Upper lobe of left lung (tissue), 6 donors: ENCODE measurements at regions not wholly inside any gene's neighbourhood (a gene's known extent, or its start where the extent isn't known, plus 50 kb on each side); places are given as distances from the start of the nearest gene placed in this dataset.

Experiments
- ATAC-seq, 2 donors: fragments of 200-7000 bp; cut with Tn5 transposase; one replicate each; pipeline ENCODE4 v1.9.1; 2022; ENCODE audit warnings: mild to moderate bottlenecking in 2 of 2, moderate library complexity in 2 of 2; ENCODE audit not compliant: low FRiP score in 2 of 2
- DNase-seq, 2 donors: peaks; one replicate each; pipeline ENCODE4 v3.0.0-alpha.2; 2019 to 2020
- H3K27ac ChIP-seq, 4 donors: fragments of 200-600 bp; sonication (generic); one replicate each; pipeline ENCODE4 v1.5.1; 2016 to 2019
- H3K27me3 ChIP-seq, 4 donors: fragments of 200-600 bp; sonication (generic); one replicate each; pipeline ENCODE4 v1.5.1; 2017 to 2019
- H3K36me3 ChIP-seq, 4 donors: fragments of 200-600 bp; sonication (generic); one replicate each; pipeline ENCODE4 v1.5.1; 2016 to 2019
- H3K4me1 ChIP-seq, 4 donors: fragments of 200-600 bp; sonication (generic); one replicate each; pipeline ENCODE4 v1.5.1; 2018 to 2019
- H3K4me3 ChIP-seq, 4 donors: fragments of 200-600 bp; sonication (generic); one replicate each; pipeline ENCODE4 v1.5.1; 2017 to 2019; ENCODE audit warnings: mild to moderate bottlenecking in 2 of 4, moderate library complexity in 1 of 4
- H3K9me3 ChIP-seq, 4 donors: fragments of 200-600 bp; sonication (generic); one replicate each; pipeline ENCODE4 v1.5.1; 2018 to 2019
- CTCF ChIP-seq, 6 experiments: fragments of 450-650 bp in 4 of 6; fragments of 200-600 bp in 2 of 6; sonication (generic) in 2 of 6; IDR thresholded peaks; one replicate each; pipeline ENCODE4 v1.5.1; 2016 to 2019; ENCODE audit warnings: antibody characterized with exemption in 6 of 6
- EP300 ChIP-seq, 4 donors: sonication (generic); formaldehyde crosslinking; IDR thresholded peaks; one replicate each; pipeline ENCODE4 v1.5.1; 2017; ENCODE audit warnings: antibody characterized with exemption in 4 of 4, control low read depth in 2 of 4
- POLR2A ChIP-seq, 4 donors: fragments of 450-650 bp; IDR thresholded peaks; one replicate each; pipeline ENCODE4 v1.5.1; 2016 to 2017; ENCODE audit warnings: antibody characterized with exemption in 4 of 4, mild to moderate bottlenecking in 2 of 4
- POLR2AphosphoS5 ChIP-seq, 2 donors: sonication (generic); formaldehyde crosslinking; IDR thresholded peaks; one replicate each; pipeline ENCODE4 v1.5.1; 2017; ENCODE audit warnings: antibody characterized with exemption in 2 of 2
- WGBS, 2 donors: methylation state at CpG; one replicate each; pipeline ENCODE4 v1.1.5; 2017 to 2018; 5-methylcytosine and 5-hydroxymethylcytosine counted together
- donor health status: DM: no; HTN: no; CAD: no; lungs with moderate emphysema.
- donor health status: DM: no; HTN: yes; CAD: no; lungs with severe emphysema.

- WGBS, 2 donors, result 59 to 78% methylated on average over 3 of the region's 3 CpGs
- no peaks in the 10 kb centered on the region for H3K36me3 ChIP-seq
- no peak overlapping the region for H3K4me3 ChIP-seq
- TF ChIP-seq CTCF (IDR thresholded peaks at IDR 0.05) (no peak), POLR2A (IDR thresholded peaks at IDR 0.05) (no peak), POLR2AphosphoS5 (IDR thresholded peaks at IDR 0.05) (no peak), EP300 (IDR thresholded peaks at IDR 0.05) (no peak)
- H3K27me3 ChIP-seq, result no peaks in the 10 kb centered on the region
- no peaks in the 10 kb centered on the region for H3K4me1 ChIP-seq
- no peaks in the 10 kb centered on the region for H3K9me3 ChIP-seq
- DNase-seq, result no peak
- H3K27ac ChIP-seq, result no peak overlapping the region
- no peak for ATAC-seq
Observed at GRCh38 chr12:93042283-93042682, 113.2 kb upstream of the EEA1 start.

GRCh38 chr12:93042684-93043083 is 113.6 kb upstream of the EEA1 start:
- ATAC-seq (no peak), DNase-seq (no peak)
- H3K27me3 ChIP-seq, result no peaks in the 10 kb centered on the region
- H3K4me1 ChIP-seq, result no peaks in the 10 kb centered on the region
- TF ChIP-seq POLR2A (IDR thresholded peaks at IDR 0.05) (no peak), EP300 (IDR thresholded peaks at IDR 0.05) (no peak)
- no peaks in the 10 kb centered on the region for H3K9me3 ChIP-seq
- H3K27ac ChIP-seq, result no peak overlapping the region
- no peaks in the 10 kb centered on the region for H3K36me3 ChIP-seq
- WGBS, 2 donors, result 88 to 89% methylated on average over 6 of the region's 6 CpGs
- H3K4me3 ChIP-seq, result no peak overlapping the region

- H3K36me3 ChIP-seq, result no peaks in the 10 kb centered on the region
- H3K9me3 ChIP-seq, result no peaks in the 10 kb centered on the region
- no peak for DNase-seq
- TF ChIP-seq POLR2A (IDR thresholded peaks at IDR 0.05) (no peak), EP300 (IDR thresholded peaks at IDR 0.05) (no peak), CTCF (IDR thresholded peaks at IDR 0.05) (no peak), POLR2AphosphoS5 (IDR thresholded peaks at IDR 0.05) (no peak)
- no peaks in the 10 kb centered on the region for H3K4me1 ChIP-seq
- whole genome bisulfite sequencing, 2 donors, result 93 to 95% methylated on average over 3 of the region's 3 CpGs
- no peaks in the 10 kb centered on the region for H3K27me3 ChIP-seq
- no peak for ATAC-seq
- no peak overlapping the region for H3K4me3 ChIP-seq
- no peak overlapping the region for H3K27ac ChIP-seq
Observed at GRCh38 chr12:93043192-93043876, 114.2 kb upstream of the EEA1 start.

- H3K4me1 ChIP-seq, result no peaks in the 10 kb centered on the region
- no peak overlapping the region for H3K4me3 ChIP-seq
- no peaks in the 10 kb centered on the region for H3K27me3 ChIP-seq
- H3K36me3 ChIP-seq, result no peaks in the 10 kb centered on the region
- no peak for DNase-seq
- TF ChIP-seq EP300 (IDR thresholded peaks at IDR 0.05) (no peak), POLR2A (IDR thresholded peaks at IDR 0.05) (no peak), POLR2AphosphoS5 (IDR thresholded peaks at IDR 0.05) (no peak), CTCF (IDR thresholded peaks at IDR 0.05) (no peak)
- 89 to 92% methylated on average over 3 of the region's 3 CpGs for WGBS, 2 donors
- ATAC-seq, result no peak
- no peaks in the 10 kb centered on the region for H3K9me3 ChIP-seq
- H3K27ac ChIP-seq, result no peak overlapping the region
Observed at GRCh38 chr12:93043877-93044209, 114.7 kb upstream of the EEA1 start.

- no peak for ATAC-seq
- TF ChIP-seq EP300 (IDR thresholded peaks at IDR 0.05) (no peak), POLR2AphosphoS5 (IDR thresholded peaks at IDR 0.05) (no peak)
- H3K36me3 ChIP-seq, result no peaks in the 10 kb centered on the region
- no peaks in the 10 kb centered on the region for H3K4me1 ChIP-seq
- H3K27me3 ChIP-seq, result no peaks in the 10 kb centered on the region
- H3K27ac ChIP-seq, result no peak overlapping the region
- WGBS, 2 donors, result 82 to 100% methylated on average over 1 of the region's 1 CpG
- H3K4me3 ChIP-seq, result no peak overlapping the region
- no peaks in the 10 kb centered on the region for H3K9me3 ChIP-seq
- no peak for DNase-seq
Observed at GRCh38 chr12:93047118-93047517, 118.0 kb upstream of the EEA1 start.

GRCh38 chr12:93048656-93049055 is 119.6 kb upstream of the EEA1 start:
- no peaks in the 10 kb centered on the region for H3K27me3 ChIP-seq
- ATAC-seq, result no peak
- DNase-seq, result no peak

More at GRCh38 chr12:93048656-93049055, 119.6 kb upstream of the EEA1 start:
- Histone ChIP-seq H3K9me3 (no peaks in the 10 kb centered on the region), H3K36me3 (no peaks in the 10 kb centered on the region), H3K27ac (no peak overlapping the region), H3K4me1 (no peaks in the 10 kb centered on the region), H3K4me3 (no peak overlapping the region)
- WGBS, 2 donors, result 70 to 87% methylated on average over 3 of the region's 3 CpGs
- no peak for TF ChIP-seq POLR2AphosphoS5 (IDR thresholded peaks at IDR 0.05)
- TF ChIP-seq EP300 (IDR thresholded peaks at IDR 0.05), result no peak
- no peak for TF ChIP-seq CTCF (IDR thresholded peaks at IDR 0.05)
- no peak for TF ChIP-seq POLR2A (IDR thresholded peaks at IDR 0.05)
